ENCODE measurements at regions not wholly inside any gene's neighbourhood (a gene's known extent, or its start where the extent isn't known, plus 50 kb on each side); places are given as distances from the start of the nearest gene placed in this dataset.

DNA sequence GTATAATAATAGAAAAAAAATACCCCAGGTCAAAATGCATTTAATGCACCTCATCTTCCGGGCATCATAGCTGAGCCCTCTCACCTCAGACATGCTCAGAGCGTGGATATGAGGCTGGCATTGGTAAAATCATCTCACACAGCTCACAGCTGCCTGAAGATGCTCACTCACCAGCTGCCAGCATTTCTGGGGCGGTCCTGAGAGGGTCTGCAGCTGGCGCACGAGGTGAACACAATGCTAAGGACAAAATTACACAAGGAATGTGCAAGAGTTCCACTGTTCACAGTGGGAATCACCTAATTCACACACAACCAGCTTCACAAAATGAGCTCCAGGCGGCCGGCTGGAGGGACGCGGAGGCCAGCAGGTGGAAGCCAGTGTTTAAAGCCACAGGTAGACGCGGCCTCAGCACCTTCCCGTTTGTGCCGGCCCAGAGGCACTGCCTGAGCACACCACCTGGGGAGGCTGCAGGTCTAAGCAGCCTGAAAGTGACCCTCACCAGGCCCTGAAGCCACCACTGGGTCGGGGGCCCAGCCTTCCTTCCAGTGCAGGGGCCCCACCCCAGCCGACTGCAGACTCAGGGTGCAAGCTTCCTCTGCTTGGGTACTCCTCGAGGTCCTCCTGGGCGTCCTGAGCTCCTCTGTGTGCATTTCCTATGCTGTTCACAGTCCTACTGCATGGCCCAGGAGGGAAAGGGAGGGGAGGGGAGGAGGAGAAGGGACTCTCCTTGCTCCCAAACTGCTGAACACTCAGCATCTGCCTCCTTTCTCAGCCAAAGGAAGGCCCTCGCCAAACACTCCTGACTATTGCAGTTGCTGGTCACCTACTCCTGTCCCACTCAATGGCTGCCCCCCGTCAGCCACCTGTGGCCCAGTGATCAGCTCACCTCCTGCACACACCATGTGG lies 61.2 kb upstream of the FAM20C start:
- Mint-ChIP-seq H3K9me3 (no peaks in the 10 kb centered on the region), H3K4me3 (no peak overlapping the region), H3K36me3 (ENCODE audit: low read depth) (no peaks in the 10 kb centered on the region), H3K4me1 (peaks cover 6% of the 10 kb centered on the region; the same call in 2 of the 3 replicates), H3K27ac (no peak overlapping the region), H3K27me3 (ENCODE audit: insufficient read depth, low read depth, poor library complexity) (peaks cover 10% of the 10 kb centered on the region)
- Histone ChIP-seq H3K27ac (ENCODE audit: low read depth) (no peak overlapping the region), H4K20me1 (replicated peaks; ENCODE audit: insufficient read depth) (no peaks in the 10 kb centered on the region), H2AFZ (0 out of 2 replicates have a peak overlapping the region, but pooled peaks have one; percentile 72), H3K4me1 (ENCODE audit: insufficient read depth) (no peaks in the 10 kb centered on the region), H3K4me3 (no peak overlapping the region), H3K27me3 (ENCODE audit: insufficient read depth) (no peaks in the 10 kb centered on the region), H3K36me3 (ENCODE audit: insufficient read depth) (no peaks in the 10 kb centered on the region), H3F3A (replicated peaks; ENCODE audit: low read depth) (no peaks in the 10 kb centered on the region), H3K79me2 (replicated peaks; ENCODE audit: insufficient read depth) (no peaks in the 10 kb centered on the region), H3K9me2 (ENCODE audit: insufficient read depth) (peaks cover 4% of the 10 kb centered on the region; the same call in 1 of the 2 replicates), H3K4me2 (no peak overlapping the region)
- peak; percentile 76 for ATAC-seq
- DNase-seq (ENCODE audit: low spot score): no peak
- no peak for TF ChIP-seq STAT1 (IDR thresholded peaks at IDR 0.05; ENCODE audit: unreplicated experiment)
- no peak for TF ChIP-seq EZH2phosphoT487 (IDR thresholded peaks at IDR 0.05; ENCODE audit: unreplicated experiment)
- no peak for TF ChIP-seq JUNB (IDR thresholded peaks at IDR 0.05; ENCODE audit: unreplicated experiment)
- no peak for TF ChIP-seq CREB1 (CRISPR knock-in tag; IDR thresholded peaks at IDR 0.05; ENCODE audit: low read depth)
- peak in 1 of 2 experiments; percentile 22; a peak in 1 of 4 replicates for TF ChIP-seq CTCF (conservative IDR thresholded peaks at IDR 0.05; ENCODE audit: low read depth in 2 of 2)
- no peak for TF ChIP-seq POLR2AphosphoS5 (IDR thresholded peaks at IDR 0.05; ENCODE audit: low read depth)
- no peak for TF ChIP-seq EZH2 (IDR thresholded peaks at IDR 0.05; ENCODE audit: low read depth, unreplicated experiment)

DNA sequence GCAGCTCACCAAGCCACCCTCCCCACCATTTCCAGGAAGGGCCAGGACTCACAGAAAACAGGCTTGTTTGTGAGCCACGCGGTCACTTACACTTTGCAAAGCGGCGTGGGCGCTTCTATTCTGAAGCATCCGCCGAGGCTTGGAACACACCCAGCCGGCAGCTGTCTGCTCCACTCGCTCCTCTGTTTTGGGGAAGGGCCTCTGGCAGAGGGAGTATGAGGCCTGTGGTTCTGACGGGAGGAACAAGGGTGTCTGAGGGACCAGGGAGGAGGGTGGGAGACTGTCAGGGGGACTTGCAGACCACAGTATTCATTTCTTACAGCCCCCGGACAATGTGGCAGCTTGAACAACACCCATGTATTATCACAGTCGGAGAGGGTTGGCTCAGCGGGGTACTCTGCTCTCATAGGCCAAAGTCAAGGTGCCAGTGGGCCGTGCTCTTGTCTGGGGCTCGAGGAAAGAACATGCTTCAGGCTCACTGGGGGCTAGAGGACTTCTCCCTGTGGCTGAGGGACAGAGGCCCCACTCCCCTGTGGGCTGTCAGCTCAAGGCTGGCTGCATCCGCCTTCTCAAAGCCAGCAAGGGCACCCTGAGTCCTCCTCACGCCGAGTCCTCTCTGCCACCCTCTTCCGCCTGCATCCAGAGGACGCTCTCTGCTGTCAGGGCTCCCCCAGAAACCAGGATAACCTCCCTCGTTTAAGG lies 60.4 kb upstream of the FAM20C start:
- no peaks in the 10 kb centered on the region for H3K27me3 ChIP-seq (ENCODE audit: insufficient read depth)
- Mint-ChIP-seq H3K36me3 (ENCODE audit: low read depth) (no peaks in the 10 kb centered on the region), H3K27ac (no peak overlapping the region), H3K4me1 (peaks cover 7% of the 10 kb centered on the region; the same call in 2 of the 3 replicates), H3K9me3 (no peaks in the 10 kb centered on the region), H3K4me3 (no peak overlapping the region), H3K27me3 (ENCODE audit: insufficient read depth, low read depth, poor library complexity) (peaks cover 10% of the 10 kb centered on the region)
- no peaks in the 10 kb centered on the region for H3K79me2 ChIP-seq (replicated peaks; ENCODE audit: insufficient read depth)
- ATAC-seq (peak; percentile 23), DNase-seq (ENCODE audit: low spot score) (no peak)
- H2AFZ ChIP-seq: no peak overlapping the region
- H3K4me1 ChIP-seq (ENCODE audit: insufficient read depth): no peaks in the 10 kb centered on the region
- H3K36me3 ChIP-seq (ENCODE audit: insufficient read depth): no peaks in the 10 kb centered on the region
- H3K9me2 ChIP-seq (ENCODE audit: insufficient read depth): peaks cover 4% of the 10 kb centered on the region; the same call in 1 of the 2 replicates
- H3K27ac ChIP-seq (ENCODE audit: low read depth): no peak overlapping the region
- no peak overlapping the region for H3K4me3 ChIP-seq
- no peaks in the 10 kb centered on the region for H3F3A ChIP-seq (replicated peaks; ENCODE audit: low read depth)
- TF ChIP-seq JUNB (IDR thresholded peaks at IDR 0.05; ENCODE audit: unreplicated experiment) (no peak), NANOG (IDR thresholded peaks at IDR 0.05; ENCODE audit: borderline replicate concordance) (no peak), CTCF (conservative IDR thresholded peaks at IDR 0.05; ENCODE audit: low read depth in 2 of 2) (no peak)
- H3K4me2 ChIP-seq: no peak overlapping the region
- H4K20me1 ChIP-seq (replicated peaks; ENCODE audit: insufficient read depth): no peaks in the 10 kb centered on the region

Data from GM23338 (cell line).